Colonic mucosa (tissue), 4 donors: ENCODE measurements at regions not wholly inside any gene's neighbourhood (a gene's known extent, or its start where the extent isn't known, plus 50 kb on each side); places are given as distances from the start of the nearest gene placed in this dataset.

Source experiments
- DNase-seq: peaks from one replicate; pipeline ENCODE4 v3.0.0-alpha.2; 2020
- H3K27ac ChIP-seq: fragments of 200-600 bp; one replicate; pipeline ENCODE4 v1.8.0; 2021
- H3K27me3 ChIP-seq: fragments of 200-600 bp; one replicate; pipeline ENCODE4 v1.8.0; 2021
- H3K36me3 ChIP-seq: fragments of 200-600 bp; one replicate; pipeline ENCODE4 v1.8.0; 2021
- H3K4me1 ChIP-seq: fragments of 200-600 bp; one replicate; pipeline ENCODE4 v1.8.0; 2021; ENCODE audit warnings: mild to moderate bottlenecking
- H3K4me3 ChIP-seq: fragments of 200-600 bp; one replicate; pipeline ENCODE4 v1.8.0; 2021
- H3K9ac ChIP-seq, 2 donors: one replicate each; pipeline ENCODE4 v1.7.0; 2013; ENCODE audit warnings: control low read depth in 2 of 2, low read depth in 2 of 2, low read length in 2 of 2
- H3K9me3 ChIP-seq: fragments of 200-600 bp; one replicate; pipeline ENCODE4 v1.8.0; 2021
- intact Hi-C: fragments of 100-400 bp; cut with DNase I; formaldehyde crosslinking; loops from one replicate; pipeline ENCODE4 v1.14.1; 2022
- TF ChIP-seq, protein P1 (sequence below): fragments of 200-600 bp; IDR thresholded peaks from one replicate; pipeline ENCODE4 v1.8.0; 2022; ENCODE audit warnings: antibody characterized with exemption, mild to moderate bottlenecking
- donor health status: healthy.
- donor health status: DM: no; HTN: no; CAD: no.
- donor health status: DM: no; HTN: no; CAD: no.

DNA sequence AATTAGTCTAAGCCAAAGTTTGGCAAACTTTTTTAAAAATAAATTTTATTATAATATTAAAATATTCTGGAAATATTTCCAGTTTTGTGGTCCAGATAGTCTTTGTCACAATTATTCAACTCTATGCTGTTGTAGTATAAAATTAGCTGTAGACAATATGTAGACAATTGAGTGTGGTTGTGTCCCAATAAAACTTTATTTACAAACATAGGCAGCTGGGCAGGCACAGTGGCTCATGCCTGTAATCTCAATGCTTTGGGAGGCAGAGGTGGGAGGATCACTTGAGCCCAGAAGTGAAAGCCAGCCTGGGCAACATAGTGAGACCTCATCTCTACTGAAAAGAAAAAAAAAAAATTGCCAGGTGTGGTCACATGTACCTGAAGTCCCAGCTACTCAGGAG lies 150.5 kb upstream of the EPB41L4A start:
- Histone ChIP-seq H3K36me3 (no peaks in the 10 kb centered on the region), H3K4me3 (no peak overlapping the region), H3K27me3 (no peaks in the 10 kb centered on the region), H3K4me1 (no peaks in the 10 kb centered on the region), H3K9me3 (no peaks in the 10 kb centered on the region), H3K27ac (no peak overlapping the region), H3K9ac (no peak overlapping the region)
- no peak for DNase-seq
- TF ChIP-seq, protein P1, sequence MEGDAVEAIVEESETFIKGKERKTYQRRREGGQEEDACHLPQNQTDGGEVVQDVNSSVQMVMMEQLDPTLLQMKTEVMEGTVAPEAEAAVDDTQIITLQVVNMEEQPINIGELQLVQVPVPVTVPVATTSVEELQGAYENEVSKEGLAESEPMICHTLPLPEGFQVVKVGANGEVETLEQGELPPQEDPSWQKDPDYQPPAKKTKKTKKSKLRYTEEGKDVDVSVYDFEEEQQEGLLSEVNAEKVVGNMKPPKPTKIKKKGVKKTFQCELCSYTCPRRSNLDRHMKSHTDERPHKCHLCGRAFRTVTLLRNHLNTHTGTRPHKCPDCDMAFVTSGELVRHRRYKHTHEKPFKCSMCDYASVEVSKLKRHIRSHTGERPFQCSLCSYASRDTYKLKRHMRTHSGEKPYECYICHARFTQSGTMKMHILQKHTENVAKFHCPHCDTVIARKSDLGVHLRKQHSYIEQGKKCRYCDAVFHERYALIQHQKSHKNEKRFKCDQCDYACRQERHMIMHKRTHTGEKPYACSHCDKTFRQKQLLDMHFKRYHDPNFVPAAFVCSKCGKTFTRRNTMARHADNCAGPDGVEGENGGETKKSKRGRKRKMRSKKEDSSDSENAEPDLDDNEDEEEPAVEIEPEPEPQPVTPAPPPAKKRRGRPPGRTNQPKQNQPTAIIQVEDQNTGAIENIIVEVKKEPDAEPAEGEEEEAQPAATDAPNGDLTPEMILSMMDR: no peak
- intact Hi-C loops: no loop called here

DNA sequence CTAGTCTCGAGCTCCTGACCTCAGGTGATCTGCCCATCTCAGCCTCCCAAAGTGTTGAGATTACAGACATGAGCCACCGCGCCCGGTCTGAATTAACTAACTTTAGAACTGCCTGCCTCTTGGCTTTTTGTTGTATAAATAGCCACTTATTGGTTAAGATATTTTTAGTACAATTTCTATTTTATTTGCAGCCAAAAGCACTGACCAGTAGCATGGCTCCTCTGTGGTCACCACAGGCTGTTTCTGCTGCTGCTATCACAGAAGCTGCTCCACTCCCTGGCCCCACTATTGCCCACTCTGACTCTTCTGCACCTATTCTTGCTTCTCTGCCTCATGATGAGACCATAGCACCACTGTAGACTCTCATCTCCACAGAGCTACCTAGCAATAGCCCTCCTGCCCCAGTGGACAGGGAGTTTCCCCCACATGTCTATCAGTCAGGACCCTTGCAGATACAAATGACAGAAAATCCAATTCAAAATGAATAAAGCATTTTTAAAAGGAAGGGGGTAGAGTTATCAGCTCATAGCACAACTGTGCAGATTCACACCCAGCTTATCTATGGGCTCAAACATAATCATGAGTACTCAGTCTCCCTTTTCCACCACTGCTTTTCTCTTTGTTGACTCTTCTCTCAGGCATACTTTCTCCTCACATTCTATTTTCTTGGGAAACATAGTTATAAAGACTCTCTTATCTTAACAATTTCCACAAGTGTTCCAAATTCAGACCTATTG lies 151.8 kb upstream of the EPB41L4A start:
- no peaks in the 10 kb centered on the region for H3K27me3 ChIP-seq
- DNase-seq: no peak
- H3K27ac ChIP-seq: no peak overlapping the region
- H3K9ac ChIP-seq: no peak overlapping the region
- no peaks in the 10 kb centered on the region for H3K36me3 ChIP-seq
- H3K4me1 ChIP-seq: no peaks in the 10 kb centered on the region
- intact Hi-C loops: no loop called here
- no peak overlapping the region for H3K4me3 ChIP-seq
- H3K9me3 ChIP-seq: no peaks in the 10 kb centered on the region
- TF ChIP-seq, protein P1: no peak

DNA sequence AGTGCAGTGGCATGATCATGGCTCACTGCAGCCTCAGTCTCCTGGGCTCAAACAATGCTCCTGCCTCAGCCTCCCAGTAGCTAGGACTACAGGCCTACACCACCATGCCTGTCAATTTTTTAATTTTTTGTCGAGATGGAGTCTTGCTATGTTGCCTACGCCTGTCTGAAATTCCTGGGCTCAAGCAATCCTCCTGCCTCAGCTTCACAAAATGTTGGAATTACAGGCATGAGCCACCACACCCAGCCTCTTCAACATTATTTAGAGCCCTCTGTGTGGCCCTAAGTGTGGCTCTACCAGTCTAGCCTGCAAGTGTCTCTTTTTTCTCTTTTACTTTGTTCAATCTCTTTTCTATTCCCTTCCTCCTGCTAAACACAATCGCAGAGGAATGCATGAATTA lies 154.4 kb upstream of the EPB41L4A start:
- Histone ChIP-seq H3K27ac (no peak overlapping the region), H3K27me3 (no peaks in the 10 kb centered on the region), H3K9ac (no peak overlapping the region), H3K36me3 (no peaks in the 10 kb centered on the region), H3K4me3 (no peak overlapping the region), H3K9me3 (no peaks in the 10 kb centered on the region), H3K4me1 (no peaks in the 10 kb centered on the region)
- intact Hi-C loops: no loop called here
- no peak for DNase-seq
- TF ChIP-seq, protein P1: no peak

DNA sequence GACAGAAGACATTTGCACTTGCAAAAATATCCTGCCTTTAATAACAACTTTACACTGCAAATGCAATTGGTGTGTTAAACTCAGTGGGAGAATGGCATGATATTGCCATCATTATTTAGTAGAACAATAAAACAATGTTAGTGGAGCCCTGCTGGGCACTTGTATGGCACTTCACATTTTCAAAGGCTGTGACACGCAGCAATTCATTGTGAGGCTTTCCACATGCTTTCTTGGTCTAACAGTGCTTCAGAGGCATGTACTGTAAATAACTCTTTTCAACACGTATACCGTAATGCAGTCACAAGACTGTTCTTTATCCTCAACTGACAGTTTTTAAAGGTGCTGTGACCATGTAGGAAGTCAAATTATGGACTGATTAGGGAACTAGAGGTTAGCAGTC lies 155.5 kb upstream of the EPB41L4A start:
- no peaks in the 10 kb centered on the region for H3K27me3 ChIP-seq
- H3K36me3 ChIP-seq: no peaks in the 10 kb centered on the region
- TF ChIP-seq, protein P1: no peak
- H3K9ac ChIP-seq: no peak overlapping the region
- H3K4me3 ChIP-seq: no peak overlapping the region
- H3K4me1 ChIP-seq: no peaks in the 10 kb centered on the region
- no peak for DNase-seq
- no peak overlapping the region for H3K27ac ChIP-seq
- intact Hi-C loops: no loop called here
- H3K9me3 ChIP-seq: no peaks in the 10 kb centered on the region

DNA sequence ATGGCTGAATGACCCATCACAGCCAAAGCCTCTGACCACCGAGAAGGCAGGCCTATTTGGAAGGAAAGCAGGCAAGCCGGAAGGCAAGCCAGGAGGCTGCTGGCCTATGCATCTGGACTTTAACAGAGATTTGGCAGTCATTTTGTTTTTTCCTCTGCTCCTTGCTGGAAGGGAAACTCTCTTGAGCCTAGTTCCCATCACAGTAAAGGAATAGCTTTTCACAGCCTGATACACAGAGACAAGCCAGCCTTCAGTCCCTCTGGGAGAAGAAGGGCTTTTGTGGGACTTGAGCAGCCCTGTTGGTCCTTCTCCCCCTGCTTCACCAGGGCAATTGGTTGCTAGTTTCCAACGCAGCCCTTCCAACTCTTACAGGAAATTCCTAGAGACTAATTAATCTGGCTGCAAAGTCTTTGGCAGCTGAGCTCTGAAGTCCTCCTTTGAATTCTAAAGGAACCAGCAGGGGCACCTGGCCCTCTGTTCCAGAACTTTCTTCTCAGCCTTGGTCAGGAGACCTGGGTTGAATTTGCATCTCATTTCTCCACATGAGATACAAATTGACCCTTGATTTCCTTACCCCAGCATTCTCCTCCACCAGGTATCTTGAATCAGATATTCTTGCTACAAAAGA lies 157.3 kb upstream of the EPB41L4A start:
- Histone ChIP-seq H3K9me3 (no peaks in the 10 kb centered on the region), H3K27ac (no peak overlapping the region), H3K4me3 (no peak overlapping the region), H3K27me3 (no peaks in the 10 kb centered on the region), H3K4me1 (no peaks in the 10 kb centered on the region), H3K36me3 (no peaks in the 10 kb centered on the region), H3K9ac (no peak overlapping the region)
- intact Hi-C loops: no loop called here
- DNase-seq: no peak
- TF ChIP-seq, protein P1: no peak
